Karpas-422 (cell line): ENCODE measurements at regions not wholly inside any gene's neighbourhood (a gene's known extent, or its start where the extent isn't known, plus 50 kb on each side); places are given as distances from the start of the nearest gene placed in this dataset.

Experiments used
- DNase-seq: peaks from one replicate; pipeline ENCODE4 v3.0.0-alpha.2; 2015
- H2AFZ ChIP-seq: fragments of 200-600 bp; sonication (generic); 2 replicates; pipeline ENCODE4 v1.6.1; 2014; ENCODE audit warnings: antibody characterized with exemption, low read length, mixed read lengths
- H3K27ac ChIP-seq: fragments of 200-600 bp; sonication (generic); 2 replicates; pipeline ENCODE4 v1.5.1; 2014; ENCODE audit warnings: mild to moderate bottlenecking, low read length, moderate library complexity
- H3K27me3 ChIP-seq: fragments of 200-600 bp; sonication (generic); 2 replicates; pipeline ENCODE4 v1.6.1; 2014; ENCODE audit warnings: low read length, mixed read lengths
- H3K36me3 ChIP-seq: fragments of 200-600 bp; sonication (generic); 2 replicates; pipeline ENCODE4 v1.6.1; 2014; ENCODE audit warnings: low read length, mixed read lengths; ENCODE audit not compliant: insufficient read depth
- H3K4me1 ChIP-seq: fragments of 200-600 bp; sonication (generic); 2 replicates; pipeline ENCODE4 v1.6.1; 2014; ENCODE audit warnings: mild to moderate bottlenecking, low read length, mixed read lengths
- H3K4me2 ChIP-seq: fragments of 200-600 bp; sonication (generic); 2 replicates; pipeline ENCODE4 v1.6.1; 2014; ENCODE audit warnings: low read length, low read depth, mild to moderate bottlenecking; ENCODE audit not compliant: poor library complexity, severe bottlenecking
- H3K4me3 ChIP-seq: fragments of 200-600 bp; sonication (generic); 2 replicates; pipeline ENCODE4 v1.5.1; 2014; ENCODE audit warnings: mild to moderate bottlenecking, antibody characterized with exemption, low read length, mixed read lengths
- H3K79me2 ChIP-seq: fragments of 200-600 bp; sonication (generic); 2 replicates; pipeline ENCODE4 v1.6.1; 2014; ENCODE audit warnings: mild to moderate bottlenecking, low read length, mixed read lengths
- H3K9ac ChIP-seq: fragments of 200-600 bp; sonication (generic); 2 replicates; pipeline ENCODE4 v1.6.0; 2014; ENCODE audit warnings: low read length
- H3K9me2 ChIP-seq: fragments of 200-600 bp; sonication (generic), shearing (Covaris generic); replicated peaks from 2 replicates; pipeline ENCODE4 v1.6.0; 2014; ENCODE audit warnings: mild to moderate bottlenecking, low read length, moderate library complexity; ENCODE audit not compliant: insufficient read depth
- H3K9me3 ChIP-seq: fragments of 300-700, 200-600 bp; sonication (generic); 2 replicates; pipeline ENCODE4 v1.6.1; 2014; ENCODE audit warnings: low read length, mixed read lengths
- H4K20me1 ChIP-seq: fragments of 200-600 bp; sonication (generic); 2 replicates; pipeline ENCODE4 v1.6.1; 2014; ENCODE audit warnings: mild to moderate bottlenecking, antibody characterized with exemption, low read length, low read depth; ENCODE audit not compliant: insufficient read depth

- Histone ChIP-seq H3K9me3 (no peaks in the 10 kb centered on the region), H3K27ac (no peak overlapping the region), H2AFZ (no peak overlapping the region), H3K36me3 (no peaks in the 10 kb centered on the region), H3K4me3 (no peak overlapping the region), H3K9me2 (no peaks in the 10 kb centered on the region), H3K9ac (no peak overlapping the region), H3K79me2 (no peaks in the 10 kb centered on the region), H4K20me1 (no peaks in the 10 kb centered on the region), H3K4me2 (no peak overlapping the region), H3K27me3 (no peaks in the 10 kb centered on the region), H3K4me1 (no peaks in the 10 kb centered on the region)
- DNase-seq = no peak
These were observed 161.3 kb upstream of the C1orf21 start for GRCh38 chr1:184225283-184226099.

- H3K4me1 ChIP-seq = no peaks in the 10 kb centered on the region
- H3K27ac ChIP-seq = no peak overlapping the region
- DNase-seq = no peak
- no peaks in the 10 kb centered on the region for H4K20me1 ChIP-seq
- no peak overlapping the region for H3K4me2 ChIP-seq
- no peaks in the 10 kb centered on the region for H3K9me2 ChIP-seq
- H2AFZ ChIP-seq = no peak overlapping the region
- H3K79me2 ChIP-seq = no peaks in the 10 kb centered on the region
- H3K36me3 ChIP-seq = no peaks in the 10 kb centered on the region
- H3K4me3 ChIP-seq = no peak overlapping the region
- no peaks in the 10 kb centered on the region for H3K27me3 ChIP-seq
- H3K9me3 ChIP-seq = no peaks in the 10 kb centered on the region
- no peak overlapping the region for H3K9ac ChIP-seq
These were observed 160.7 kb upstream of the C1orf21 start for GRCh38 chr1:184226100-184226487.

- H3K9me3 ChIP-seq = no peaks in the 10 kb centered on the region
- H3K9ac ChIP-seq = no peak overlapping the region
- H3K36me3 ChIP-seq = no peaks in the 10 kb centered on the region
- no peaks in the 10 kb centered on the region for H4K20me1 ChIP-seq
- H3K4me1 ChIP-seq = no peaks in the 10 kb centered on the region
- no peak overlapping the region for H3K4me3 ChIP-seq
- no peaks in the 10 kb centered on the region for H3K9me2 ChIP-seq
- no peak overlapping the region for H2AFZ ChIP-seq
- no peak overlapping the region for H3K4me2 ChIP-seq
- no peak for DNase-seq
- H3K79me2 ChIP-seq = no peaks in the 10 kb centered on the region
- no peak overlapping the region for H3K27ac ChIP-seq
- no peaks in the 10 kb centered on the region for H3K27me3 ChIP-seq
These were observed 158.3 kb upstream of the C1orf21 start for GRCh38 chr1:184228558-184228957.

- H3K79me2 ChIP-seq = no peaks in the 10 kb centered on the region
- H3K4me1 ChIP-seq = no peaks in the 10 kb centered on the region
- no peaks in the 10 kb centered on the region for H3K27me3 ChIP-seq
- no peak for DNase-seq
- H3K9me2 ChIP-seq = no peaks in the 10 kb centered on the region
- H3K36me3 ChIP-seq = no peaks in the 10 kb centered on the region
- no peak overlapping the region for H3K4me3 ChIP-seq
- no peaks in the 10 kb centered on the region for H3K9me3 ChIP-seq
- no peaks in the 10 kb centered on the region for H4K20me1 ChIP-seq
- H3K9ac ChIP-seq = no peak overlapping the region
- no peak overlapping the region for H3K4me2 ChIP-seq
- no peak overlapping the region for H3K27ac ChIP-seq
- no peak overlapping the region for H2AFZ ChIP-seq
These were observed 149.2 kb upstream of the C1orf21 start for GRCh38 chr1:184237588-184237987.

GRCh38 chr1:184241446-184241845 is 145.4 kb upstream of the C1orf21 start:
- no peaks in the 10 kb centered on the region for H4K20me1 ChIP-seq
- no peak for DNase-seq
- H3K9me2 ChIP-seq = no peaks in the 10 kb centered on the region

GRCh38 chr1:184242507-184242943 is 144.3 kb upstream of the C1orf21 start:
- H3K4me2 ChIP-seq = no peak overlapping the region
- no peak overlapping the region for H2AFZ ChIP-seq
- no peaks in the 10 kb centered on the region for H4K20me1 ChIP-seq
- no peaks in the 10 kb centered on the region for H3K36me3 ChIP-seq
- no peaks in the 10 kb centered on the region for H3K4me1 ChIP-seq
- H3K9ac ChIP-seq = no peak overlapping the region
- no peak overlapping the region for H3K27ac ChIP-seq
- H3K79me2 ChIP-seq = no peaks in the 10 kb centered on the region
- no peaks in the 10 kb centered on the region for H3K27me3 ChIP-seq
- no peaks in the 10 kb centered on the region for H3K9me2 ChIP-seq
- H3K9me3 ChIP-seq = no peaks in the 10 kb centered on the region
- no peak overlapping the region for H3K4me3 ChIP-seq
- DNase-seq = no peak

More at GRCh38 chr1:184241446-184241845, 145.4 kb upstream of the C1orf21 start:
- no peak overlapping the region for H3K4me2 ChIP-seq
- H3K9ac ChIP-seq = no peak overlapping the region
- H2AFZ ChIP-seq = no peak overlapping the region
- no peaks in the 10 kb centered on the region for H3K9me3 ChIP-seq
- no peak overlapping the region for H3K4me3 ChIP-seq
- no peak overlapping the region for H3K27ac ChIP-seq
- H3K27me3 ChIP-seq = no peaks in the 10 kb centered on the region
- no peaks in the 10 kb centered on the region for H3K36me3 ChIP-seq
- H3K4me1 ChIP-seq = no peaks in the 10 kb centered on the region
- H3K79me2 ChIP-seq = no peaks in the 10 kb centered on the region

- H2AFZ ChIP-seq = no peak overlapping the region
- H3K27me3 ChIP-seq = no peaks in the 10 kb centered on the region
- no peak overlapping the region for H3K27ac ChIP-seq
- no peak for DNase-seq
- H3K4me1 ChIP-seq = no peaks in the 10 kb centered on the region
- H3K9ac ChIP-seq = no peak overlapping the region
- no peaks in the 10 kb centered on the region for H3K79me2 ChIP-seq
- no peaks in the 10 kb centered on the region for H3K36me3 ChIP-seq
- H3K4me2 ChIP-seq = no peak overlapping the region
- H3K9me3 ChIP-seq = no peaks in the 10 kb centered on the region
- H3K4me3 ChIP-seq = no peak overlapping the region
- H3K9me2 ChIP-seq = no peaks in the 10 kb centered on the region
- no peaks in the 10 kb centered on the region for H4K20me1 ChIP-seq
These were observed 141.9 kb upstream of the C1orf21 start for GRCh38 chr1:184244962-184245361.

GRCh38 chr1:184247671-184248070 is 139.2 kb upstream of the C1orf21 start:
- no peaks in the 10 kb centered on the region for H4K20me1 ChIP-seq
- no peak for DNase-seq
- no peaks in the 10 kb centered on the region for H3K4me1 ChIP-seq
- H3K36me3 ChIP-seq = no peaks in the 10 kb centered on the region
- H3K9me3 ChIP-seq = no peaks in the 10 kb centered on the region
- no peaks in the 10 kb centered on the region for H3K27me3 ChIP-seq
- no peaks in the 10 kb centered on the region for H3K9me2 ChIP-seq
- no peak overlapping the region for H2AFZ ChIP-seq
- no peak overlapping the region for H3K4me2 ChIP-seq
- no peak overlapping the region for H3K9ac ChIP-seq
- H3K4me3 ChIP-seq = no peak overlapping the region
- no peaks in the 10 kb centered on the region for H3K79me2 ChIP-seq
- no peak overlapping the region for H3K27ac ChIP-seq
